CD4-positive, alpha-beta T cell treated with Interleukin-15 for 1 hour (primary cell): ENCODE measurements at regions not wholly inside any gene's neighbourhood (a gene's known extent, or its start where the extent isn't known, plus 50 kb on each side); places are given as distances from the start of the nearest gene placed in this dataset.

Experiments used
- DNase-seq: peaks from one replicate; pipeline ENCODE4 v3.0.0-alpha.2; 2020

DNA sequence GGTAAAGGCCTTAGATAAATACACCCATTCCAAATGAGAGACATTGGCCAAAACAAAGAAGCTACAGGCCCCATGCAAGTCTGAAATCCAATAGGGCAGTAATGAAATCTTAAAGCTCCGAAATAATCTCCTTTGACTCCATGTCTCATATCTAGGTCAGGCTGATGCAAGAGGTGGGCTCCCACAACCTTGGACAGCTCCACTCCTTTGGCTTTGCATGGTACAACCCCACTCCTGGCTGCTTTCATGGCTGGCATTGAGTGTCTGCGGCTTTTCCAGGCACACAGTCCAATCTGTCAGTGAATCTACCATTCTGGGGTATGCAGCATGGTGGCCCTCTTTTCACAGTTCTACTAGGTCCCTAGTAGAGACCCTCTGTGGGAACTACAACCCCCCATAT, 762.5 kb downstream of the LIG4 start:
- no peak for DNase-seq

DNA sequence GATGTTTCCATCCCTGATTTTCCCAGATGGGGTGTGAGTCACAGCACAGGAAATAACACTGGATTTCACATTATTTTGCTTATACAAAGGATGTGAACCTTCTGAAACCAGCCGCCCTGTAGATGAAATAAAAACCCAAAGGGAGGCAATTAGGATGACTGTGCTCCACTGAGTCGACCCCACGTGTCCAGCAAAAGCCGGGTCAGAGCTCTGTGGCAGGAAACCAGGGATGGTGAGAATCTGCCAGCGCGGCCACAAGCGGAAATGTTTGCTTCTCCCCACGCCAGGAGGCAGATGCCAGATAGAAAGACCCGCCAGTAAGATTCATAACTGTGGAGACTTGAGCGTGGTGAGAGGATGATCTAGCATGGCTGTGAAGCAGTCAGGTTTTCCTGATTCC, 764.4 kb downstream of the LIG4 start:
- no peak for DNase-seq

DNA sequence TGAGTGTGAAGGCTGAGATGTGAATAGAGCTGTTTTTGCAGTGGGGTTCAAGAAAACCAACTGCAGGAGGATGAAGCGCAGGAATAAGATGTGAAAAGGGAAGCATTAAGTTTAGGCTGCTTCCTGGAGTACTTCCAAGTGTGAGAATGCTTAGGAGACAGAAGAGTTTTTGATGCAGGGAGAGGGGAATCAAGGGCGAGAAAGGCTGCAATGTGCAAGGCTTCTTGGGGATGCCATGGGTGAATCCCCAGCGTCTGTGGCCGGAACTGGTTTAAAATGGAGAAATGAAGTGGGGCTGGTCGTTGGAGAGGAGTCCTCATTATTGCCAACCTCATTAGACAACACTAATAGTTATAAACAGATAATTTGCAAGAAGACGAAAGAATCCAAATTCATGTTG, 764.9 kb downstream of the LIG4 start:
- no peak for DNase-seq

DNA sequence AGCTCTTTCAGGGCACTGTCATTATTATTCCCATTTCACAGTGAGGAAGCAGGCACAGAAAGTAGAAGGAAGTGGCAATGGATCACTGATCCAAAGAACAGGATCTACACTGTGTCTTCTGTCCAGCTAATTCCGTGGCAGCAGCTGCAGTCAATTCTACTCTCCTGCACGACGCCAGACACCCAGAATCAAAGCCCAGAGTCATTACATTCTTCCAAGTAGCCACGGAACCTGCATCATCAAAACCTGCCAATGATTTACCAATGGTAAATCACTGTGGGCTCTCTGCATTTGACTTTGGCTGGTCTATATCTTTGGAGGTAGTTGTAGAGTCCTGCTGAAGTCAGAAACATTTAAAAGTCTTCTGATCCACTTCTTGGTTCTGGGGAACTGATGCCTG, 767.7 kb downstream of the LIG4 start:
- no peak for DNase-seq

DNA sequence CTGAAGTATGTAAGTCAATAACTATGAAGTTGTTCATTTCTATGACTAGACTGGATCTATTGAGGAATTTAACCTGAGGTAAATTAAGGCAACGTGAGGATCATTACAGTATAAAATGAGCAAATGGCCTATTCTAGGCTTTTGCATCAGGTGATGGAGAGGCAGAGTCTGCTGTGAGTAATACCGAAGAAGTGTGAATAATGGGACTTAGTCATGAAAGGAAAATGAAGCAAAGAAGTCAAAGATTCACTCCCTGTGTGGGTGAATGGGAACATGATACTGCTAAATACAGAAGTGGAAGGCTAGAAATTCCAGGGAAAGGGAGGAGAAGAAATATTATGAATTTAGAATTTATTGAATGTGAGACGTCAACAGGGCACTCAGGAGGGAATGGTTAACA, 774.1 kb downstream of the LIG4 start:
- DNase-seq, result no peak

DNA sequence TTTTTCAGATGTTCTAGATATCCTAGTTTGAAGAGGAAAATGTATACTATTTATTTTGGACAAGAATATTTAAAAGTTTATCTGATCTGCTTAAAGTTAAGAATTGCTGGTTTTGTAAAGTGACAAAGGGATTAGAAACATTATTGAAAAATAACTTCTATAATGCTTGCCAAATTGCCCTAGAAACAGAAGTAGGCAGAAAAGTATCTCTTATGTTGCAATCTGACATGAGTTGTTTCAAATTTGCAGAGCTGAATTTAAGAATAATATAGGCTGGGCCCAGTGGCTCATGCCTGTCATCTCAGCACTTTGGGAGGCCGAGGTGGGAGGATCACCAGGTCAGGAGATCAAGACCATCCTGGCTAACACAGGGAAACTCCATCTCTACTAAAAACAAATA, 777.1 kb downstream of the LIG4 start:
- DNase-seq, result no peak

DNA sequence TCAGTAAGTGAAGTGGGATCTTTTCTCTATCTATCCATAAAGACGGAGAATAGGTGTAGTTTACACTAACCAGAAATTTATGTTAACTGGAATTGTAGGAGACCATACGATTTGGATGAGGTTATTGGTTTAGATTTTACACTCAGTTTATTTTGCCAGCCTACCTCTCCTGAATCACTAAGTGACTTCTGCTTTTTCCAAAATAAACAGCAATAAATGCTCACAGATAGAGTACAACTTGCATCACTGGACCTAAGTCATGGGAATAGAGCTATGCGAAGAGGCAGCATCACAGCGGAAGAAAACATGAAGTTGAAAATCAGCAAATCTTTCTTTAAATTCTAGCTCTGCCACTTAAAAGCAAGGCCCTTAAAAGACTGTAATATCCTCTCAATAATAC, 781.0 kb downstream of the LIG4 start:
- DNase-seq, result no peak

DNA sequence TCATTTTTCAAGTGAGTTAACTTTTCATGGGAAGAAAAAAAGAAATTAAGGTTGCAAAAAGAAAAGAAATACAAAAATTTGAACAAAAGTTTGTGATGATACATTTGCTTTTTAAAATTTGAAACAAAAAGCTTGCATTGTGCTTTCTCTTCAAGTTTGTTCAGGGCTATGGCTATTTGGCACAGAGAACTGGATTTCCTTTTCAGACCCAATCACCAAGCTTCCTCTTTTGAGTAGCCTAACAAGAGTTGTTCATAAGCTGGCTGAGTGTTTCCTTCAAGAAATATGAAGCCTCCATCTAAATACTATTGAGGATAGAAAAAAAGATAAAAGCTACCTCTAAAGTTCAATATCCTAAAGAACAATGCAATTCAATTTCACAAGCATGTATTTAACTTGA, 787.8 kb downstream of the LIG4 start:
- no peak for DNase-seq

DNA sequence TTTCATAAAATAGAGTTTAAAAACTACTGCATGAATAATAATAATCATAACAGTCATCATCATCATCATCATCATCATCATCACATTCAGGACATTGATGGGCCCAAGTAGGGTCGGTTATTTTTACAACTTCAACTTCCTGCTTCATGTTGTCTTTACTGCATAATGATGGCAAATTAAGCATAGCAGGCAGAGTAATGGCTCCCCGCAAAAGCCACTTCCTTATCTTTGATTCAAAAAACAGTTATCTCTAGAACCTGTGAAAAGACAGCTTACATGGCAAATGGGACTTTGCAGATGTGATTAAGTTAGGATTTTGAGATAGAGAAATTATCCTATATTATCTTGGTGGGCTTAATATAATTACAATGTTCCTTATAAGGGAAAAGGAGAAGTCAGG, 792.9 kb downstream of the LIG4 start:
- no peak for DNase-seq

DNA sequence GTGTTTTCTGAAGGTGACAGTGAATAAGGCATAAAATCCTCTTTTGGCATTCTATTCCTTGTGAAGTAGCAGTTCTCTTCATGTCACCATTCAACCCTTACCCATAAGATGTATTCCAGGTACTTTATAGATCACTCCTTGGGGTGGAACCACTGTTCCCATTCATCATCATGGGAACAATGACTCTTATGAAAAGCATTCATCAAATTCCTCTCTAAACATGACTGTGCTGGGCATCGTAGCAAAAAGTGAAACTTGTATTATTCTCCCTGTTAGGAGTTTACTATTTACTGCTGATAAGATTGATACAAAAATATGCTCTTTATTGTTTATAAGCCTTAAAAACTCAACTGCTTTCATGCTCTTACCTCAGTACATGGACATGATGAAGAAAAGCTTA, 793.4 kb downstream of the LIG4 start:
- no peak for DNase-seq

DNA sequence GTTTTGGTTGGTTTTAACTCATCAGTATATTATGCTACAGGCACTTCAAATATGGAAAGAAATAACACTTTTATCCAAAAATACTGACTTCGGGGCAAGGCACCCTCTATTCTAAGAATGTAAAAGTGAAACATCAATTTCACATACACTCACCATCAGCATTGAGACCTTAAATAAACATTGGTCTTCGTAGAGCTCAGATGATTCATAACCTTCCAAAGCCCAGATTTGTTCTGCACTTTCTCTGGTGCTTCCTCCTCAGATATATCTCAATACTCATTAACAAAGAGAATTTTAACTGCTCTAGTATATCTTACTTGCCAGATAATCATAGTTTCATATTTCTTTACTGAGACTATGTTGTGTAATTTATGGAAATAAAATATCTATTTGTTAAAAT, 794.3 kb downstream of the LIG4 start:
- DNase-seq, result no peak

DNA sequence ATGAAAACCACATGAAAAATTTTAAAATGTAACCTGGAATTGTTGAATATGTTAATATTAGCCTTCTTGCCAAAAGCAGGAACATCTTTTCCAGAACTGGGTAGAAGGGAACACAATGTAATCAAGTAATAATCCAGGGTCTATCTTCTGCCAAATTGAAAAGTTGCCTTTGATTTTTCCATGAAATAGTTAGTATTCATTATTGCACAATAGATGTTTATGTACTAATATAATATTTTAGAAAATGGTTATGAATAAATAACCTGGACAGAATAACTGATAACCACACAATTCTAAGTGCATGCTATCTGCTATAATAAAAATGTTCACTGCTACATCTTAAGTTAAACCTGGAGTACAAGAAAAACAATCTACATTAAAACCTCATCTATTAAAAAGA, 802.3 kb downstream of the LIG4 start:
- DNase-seq, result no peak

DNA sequence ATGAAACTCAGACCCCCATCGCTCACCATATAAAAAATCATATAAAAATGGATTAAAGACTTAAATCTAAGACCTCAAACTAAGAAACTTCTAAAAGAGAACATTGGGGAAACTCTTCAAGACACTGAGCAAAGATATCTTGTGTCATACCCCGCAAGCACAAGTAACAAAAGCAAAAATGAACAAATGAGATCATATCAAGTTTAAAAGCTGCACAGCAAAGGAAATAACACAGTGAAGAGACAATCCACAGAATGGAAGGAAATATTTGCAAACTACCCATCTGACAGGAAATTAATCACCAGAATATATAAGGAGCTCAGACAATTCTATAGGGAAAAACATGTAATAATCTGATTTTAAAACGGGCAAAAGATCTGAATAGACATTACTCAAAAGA, 808.3 kb downstream of the LIG4 start:
- no peak for DNase-seq

DNA sequence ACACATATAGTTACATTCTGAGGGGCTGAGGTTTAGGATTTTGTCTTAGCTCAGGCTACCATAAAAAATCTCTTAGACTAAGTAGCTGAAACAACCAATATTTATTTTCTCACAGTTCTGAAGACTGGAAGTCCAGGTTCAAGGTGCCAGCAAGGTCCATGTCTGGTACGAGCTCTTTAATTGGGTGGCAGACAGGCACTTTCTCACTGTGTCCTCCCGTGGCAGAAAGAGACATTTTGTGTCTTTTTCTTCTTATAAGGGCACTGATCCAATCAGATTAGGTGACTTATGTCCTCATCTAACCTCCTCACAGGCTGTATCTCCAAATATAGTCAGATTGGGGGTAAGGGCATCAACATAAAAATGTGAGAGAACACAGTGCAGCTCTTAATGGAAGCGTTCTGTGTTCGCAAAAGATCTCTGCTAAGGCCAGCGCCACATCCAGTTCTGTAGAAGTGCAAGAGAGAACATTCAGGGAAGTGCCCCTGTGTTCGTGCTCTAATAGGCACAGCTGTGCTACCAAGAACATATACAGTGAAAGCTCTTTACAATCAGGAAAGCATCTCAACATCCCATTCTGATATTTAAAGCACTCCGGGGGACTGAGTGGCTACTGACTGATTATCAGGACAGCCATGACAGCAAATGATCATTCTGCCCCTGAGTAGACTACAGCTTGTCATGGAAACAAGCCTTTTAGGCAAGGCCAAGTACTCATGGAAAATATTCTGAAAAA, 819.2 kb downstream of the LIG4 start:
- DNase-seq, result no peak

DNA sequence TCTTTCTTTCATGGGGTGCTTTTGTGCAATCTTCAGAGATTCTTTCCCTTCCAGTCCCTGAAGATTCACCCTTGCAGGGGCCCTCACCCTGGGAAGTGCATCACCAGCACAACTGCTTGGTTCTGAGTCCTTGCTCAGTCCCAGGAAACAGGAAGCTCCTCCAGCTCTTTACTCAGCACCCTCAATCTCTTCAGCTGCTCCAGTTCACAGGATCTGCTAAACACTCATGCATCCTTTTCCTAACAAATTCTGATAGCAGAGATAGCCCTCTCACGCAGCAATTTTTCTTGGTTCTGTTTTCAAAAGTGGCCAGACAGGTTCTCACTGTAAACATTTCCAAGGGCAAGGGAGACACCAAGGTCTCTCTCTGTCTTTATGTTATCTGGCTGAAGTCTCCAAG, 823.1 kb downstream of the LIG4 start:
- DNase-seq, result no peak

DNA sequence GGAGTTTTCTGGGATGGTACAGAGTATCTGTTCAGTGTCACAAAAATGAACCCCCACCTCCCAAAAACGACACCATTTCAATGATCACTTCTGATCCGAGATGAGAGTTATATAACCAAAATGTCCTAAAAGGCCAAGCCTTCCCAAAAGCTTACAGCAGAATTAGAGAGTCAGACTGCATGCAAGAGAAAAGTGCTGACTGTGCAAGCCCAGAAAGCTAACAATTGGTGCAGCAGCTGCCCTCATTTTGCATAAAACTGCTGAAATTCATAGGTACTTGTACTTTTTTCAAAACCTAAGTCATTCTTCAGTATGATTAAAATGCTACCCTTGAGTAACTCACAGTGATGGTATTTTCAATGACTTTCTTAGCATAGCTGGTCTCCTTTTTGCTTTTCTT, 819.6 kb upstream of the ARGLU1 start:
- no peak for DNase-seq

DNA sequence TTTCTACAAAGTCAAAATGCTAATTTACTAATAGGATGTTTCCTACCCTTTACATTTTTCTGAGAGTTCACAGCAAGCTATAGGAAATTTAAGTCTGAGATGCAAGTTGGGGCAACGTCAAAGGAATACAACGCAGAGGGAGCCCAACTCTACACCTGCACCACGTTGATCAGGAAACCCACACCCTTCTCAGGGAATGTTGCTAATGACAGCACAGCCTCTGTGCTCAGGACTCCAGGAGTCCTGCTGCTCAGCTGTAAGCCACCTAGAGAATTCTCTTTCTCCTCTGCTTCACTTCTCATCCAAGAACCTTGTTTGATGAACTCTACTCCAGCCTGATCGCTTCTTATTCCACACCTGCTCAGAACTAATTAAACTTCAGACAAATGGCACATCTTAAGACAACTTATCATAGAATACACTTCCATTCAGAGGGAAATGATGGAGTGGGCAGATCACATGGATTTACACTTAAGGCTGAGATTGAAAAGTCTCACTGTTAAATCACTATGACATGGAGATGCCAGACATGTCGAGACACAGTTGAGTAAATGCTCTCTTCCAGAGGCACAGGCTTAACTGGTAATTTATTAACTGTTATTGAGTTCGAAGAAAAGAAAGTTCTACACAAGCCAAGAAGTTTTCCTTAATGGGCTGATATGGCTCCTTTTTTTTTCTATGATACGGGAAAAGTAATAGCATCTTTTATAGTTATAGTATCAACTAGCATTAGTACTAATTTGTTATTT, 811.6 kb upstream of the ARGLU1 start:
- DNase-seq, result no peak

DNA sequence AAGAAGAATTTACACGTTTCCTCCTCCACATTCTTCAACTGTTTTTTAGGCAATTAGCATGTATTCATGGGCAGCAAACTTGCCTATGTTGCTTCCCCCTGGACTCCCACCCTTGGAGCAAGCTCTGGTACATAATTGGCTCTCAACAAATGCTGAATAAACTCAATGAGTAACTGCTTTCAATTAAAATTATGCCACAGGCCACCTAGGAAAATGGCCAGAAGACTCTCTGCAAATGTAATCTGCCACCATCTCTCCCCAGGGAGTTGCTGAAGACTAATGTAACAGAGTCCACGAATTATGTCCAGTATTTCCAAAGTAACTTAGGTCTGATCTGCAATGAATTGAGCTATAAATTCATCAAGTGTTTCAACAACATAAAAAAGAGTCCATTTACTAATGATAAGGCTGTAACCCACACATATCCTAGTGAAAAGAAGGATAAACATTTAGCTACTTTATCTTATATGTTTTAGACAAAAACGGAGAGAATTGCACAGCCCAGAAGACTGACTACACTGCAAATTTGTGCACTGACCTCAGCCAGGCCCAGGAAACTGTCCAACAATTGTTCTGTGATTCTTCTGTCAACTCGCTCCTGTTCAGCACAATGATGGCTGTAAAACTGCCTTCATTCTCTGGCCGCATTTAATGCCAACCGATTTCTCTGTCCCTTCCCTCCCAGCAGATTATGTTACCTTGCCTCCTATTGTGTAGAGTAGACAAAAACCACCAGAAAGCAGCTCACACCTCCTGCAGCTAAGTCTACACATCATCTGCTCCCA, 808.6 kb upstream of the ARGLU1 start:
- no peak for DNase-seq

DNA sequence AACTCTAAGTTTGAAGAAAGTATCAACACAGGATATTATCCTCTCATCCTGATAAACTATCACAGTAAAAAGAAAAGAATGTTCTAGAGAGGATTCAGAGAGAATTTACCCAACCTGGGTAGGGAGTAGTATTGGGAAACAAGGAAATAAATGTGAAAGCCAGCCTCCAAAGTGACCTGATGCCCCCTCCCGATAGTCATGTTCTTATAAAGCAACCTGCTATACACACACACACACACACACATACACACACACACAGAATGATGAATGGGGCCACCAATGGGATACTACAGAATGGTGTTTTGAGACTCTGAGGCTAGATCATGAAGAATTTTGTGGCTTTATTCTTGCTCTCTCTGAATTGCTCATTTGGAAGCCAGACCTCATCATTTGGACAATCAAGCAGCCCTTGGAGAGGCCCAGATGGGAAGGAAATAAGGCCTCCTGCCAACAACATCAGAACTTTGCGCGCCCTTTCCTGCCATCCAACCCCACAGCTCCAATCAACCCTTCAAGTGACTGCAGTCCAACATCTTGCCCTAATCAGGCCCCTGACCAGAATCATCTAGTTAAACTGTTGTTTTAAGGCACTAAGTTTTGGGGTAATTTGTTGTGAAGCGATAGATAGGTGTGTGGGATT, 807.9 kb upstream of the ARGLU1 start:
- DNase-seq, result no peak

DNA sequence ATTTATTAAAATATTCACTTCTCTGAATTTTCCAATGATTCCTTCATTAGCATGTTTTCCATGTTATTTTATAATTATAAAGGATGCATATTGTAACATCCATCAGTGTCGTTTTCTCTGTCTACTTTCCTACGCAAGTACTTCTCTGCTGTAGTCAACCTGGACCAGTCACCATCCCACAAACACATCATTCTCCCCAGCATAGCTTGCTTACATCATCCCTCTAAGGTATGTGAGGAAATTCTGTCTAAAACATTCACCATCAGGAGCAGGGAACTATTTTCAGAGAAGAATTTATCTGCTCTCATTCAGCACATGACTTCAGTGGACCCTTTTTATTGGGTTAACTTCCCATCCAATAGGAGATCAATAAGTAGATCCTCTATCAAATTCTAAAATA, 806.1 kb upstream of the ARGLU1 start:
- DNase-seq, result no peak

DNA sequence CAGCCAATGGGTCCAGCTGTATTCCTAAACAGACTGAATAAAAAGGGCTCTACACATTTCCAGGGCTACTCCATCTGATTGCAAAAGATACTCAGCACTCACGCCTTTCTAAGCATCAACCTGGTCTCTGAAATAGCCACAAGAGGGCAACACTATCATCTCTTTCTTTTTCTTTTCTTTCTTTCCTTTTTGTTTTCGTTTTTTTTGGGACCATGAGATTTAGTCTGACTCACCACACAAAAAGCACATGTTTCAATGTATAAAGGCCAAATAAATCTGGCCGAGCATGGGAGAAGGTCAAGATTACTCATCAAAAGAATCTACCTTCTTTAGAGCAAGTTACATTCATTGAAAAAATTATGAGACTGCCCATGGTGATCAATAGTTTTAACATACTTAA, 805.6 kb upstream of the ARGLU1 start:
- no peak for DNase-seq

DNA sequence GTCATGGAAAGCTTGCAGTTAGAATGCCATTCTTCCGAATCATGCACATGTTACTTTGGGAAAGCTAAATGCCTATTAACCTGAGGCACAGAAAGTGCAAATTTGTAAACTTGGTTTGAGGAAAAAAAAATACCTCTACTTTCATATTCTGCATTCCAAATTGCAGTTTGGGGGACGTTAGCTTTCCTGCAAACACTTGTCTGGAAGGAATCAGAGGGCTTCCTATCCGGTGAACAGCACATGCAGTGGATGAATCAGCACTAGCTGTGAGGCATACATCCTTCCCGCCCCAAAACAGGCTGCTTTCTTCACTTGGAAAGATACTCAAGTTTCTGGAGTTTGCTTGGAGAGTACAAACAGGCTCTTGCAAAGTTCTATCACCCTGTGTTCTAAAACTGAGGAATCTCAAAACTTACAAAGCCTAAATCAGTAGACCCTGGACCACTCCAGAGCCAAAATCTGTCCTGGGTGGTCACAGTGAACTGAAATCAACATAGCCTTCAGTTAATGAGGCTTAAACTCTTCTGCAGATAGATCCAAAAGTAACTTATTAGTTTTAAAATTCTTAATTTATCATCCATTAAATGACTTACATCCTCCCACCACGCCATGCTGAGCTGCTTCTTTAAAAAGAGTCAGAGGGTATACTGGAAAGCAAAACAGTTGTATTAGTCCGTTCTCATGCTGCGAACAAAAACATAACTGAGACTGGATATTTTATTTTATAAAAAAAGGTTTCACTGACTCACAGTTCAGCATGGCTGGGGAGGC, 802.3 kb upstream of the ARGLU1 start:
- no peak for DNase-seq

DNA sequence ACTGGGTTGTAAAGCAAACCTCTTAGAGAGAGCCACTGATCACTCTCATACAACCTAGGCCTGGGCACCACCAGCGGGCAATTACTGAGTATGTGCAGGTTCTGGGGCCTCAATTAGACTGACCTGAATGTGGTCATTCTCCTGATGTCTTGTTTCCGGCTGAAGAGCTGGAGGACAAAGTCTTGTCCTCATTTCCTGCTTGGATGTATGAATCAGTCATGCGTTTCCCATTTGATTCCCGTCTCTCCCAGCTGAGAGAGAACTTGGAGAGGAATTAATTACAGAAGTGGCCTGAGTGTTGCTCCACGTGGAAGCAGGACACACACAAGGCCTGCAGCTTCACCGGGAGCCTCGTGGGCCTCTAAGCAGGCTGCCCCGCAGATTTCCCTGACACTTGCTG, 799.3 kb upstream of the ARGLU1 start:
- no peak for DNase-seq
